IMR-90 (cell line): ENCODE measurements at regions not wholly inside any gene's neighbourhood (a gene's known extent, or its start where the extent isn't known, plus 50 kb on each side); places are given as distances from the start of the nearest gene placed in this dataset.

Experiments
- ATAC-seq: fragments of 200-7000 bp; cut with Tn5 transposase; 2 replicates; pipeline ENCODE4 v1.9.1; 2020; ENCODE audit warnings: low read depth, mild to moderate bottlenecking, moderate library complexity
- BruUV-seq: library from RNA; stranded (reverse); fragments of 400-500 nt; replicated peaks from 2 replicates; lab custom pipeline; 2021; lab: Mats Ljungman, UMichigan
- CTCF ChIA-PET: fragments of 300-600 bp; formaldehyde crosslinking; extraction: SDS; loops from one replicate; lab custom pipeline; 2021; ENCODE audit warnings: antibody characterized with exemption; lab: Yijun Ruan, JAX
- POLR2A ChIA-PET: fragments of 300-600 bp; sonication (Branson Sonifier 250); formaldehyde crosslinking; loops from one replicate; lab custom pipeline; 2022; ENCODE audit warnings: antibody characterized with exemption; ENCODE audit not compliant: unreplicated experiment; lab: Charles Lee
- DNase-seq: peaks from one replicate; pipeline ENCODE4 v3.0.0; 2013
- H2AFZ ChIP-seq: replicated peaks from 2 replicates; pipeline ENCODE3; 2013; ENCODE audit warnings: low read length, mild to moderate bottlenecking; ENCODE audit not compliant: poor library complexity
- H2AK5ac ChIP-seq: 2 replicates; pipeline ENCODE4 v1.6.1; 2013; ENCODE audit warnings: low read depth, low read length, inconsistent platforms
- H2AK9ac ChIP-seq: replicated peaks from 2 replicates; pipeline ENCODE3; 2013; ENCODE audit warnings: mild to moderate bottlenecking, low read depth, low read length, moderate library complexity; ENCODE audit not compliant: poor library complexity
- H2BK120ac ChIP-seq: 2 replicates; pipeline ENCODE4 v1.6.1; 2013; ENCODE audit warnings: low read depth, low read length, inconsistent platforms
- H2BK15ac ChIP-seq: 3 replicates; pipeline ENCODE4 v1.6.1; 2013; ENCODE audit warnings: low read depth, low read length, inconsistent platforms
- H2BK20ac ChIP-seq: 2 replicates; pipeline ENCODE4 v1.6.1; 2013; ENCODE audit warnings: low read depth, mild to moderate bottlenecking, inconsistent platforms, low read length, moderate library complexity
- H2BK5ac ChIP-seq: 2 replicates; pipeline ENCODE4 v1.6.1; 2013; ENCODE audit warnings: mild to moderate bottlenecking, low read depth, low read length, inconsistent platforms; ENCODE audit not compliant: poor library complexity, severe bottlenecking
- H3K14ac ChIP-seq: replicated peaks from 2 replicates; pipeline ENCODE4 v1.6.1; 2013; ENCODE audit warnings: low read depth, low read length, inconsistent platforms
- H3K18ac ChIP-seq: 2 replicates; pipeline ENCODE4 v1.6.1; 2013; ENCODE audit warnings: low read depth, low read length, control low read depth
- H3K23ac ChIP-seq: 2 replicates; pipeline ENCODE4 v1.6.1; 2013; ENCODE audit warnings: low read depth, low read length, inconsistent platforms
- H3K27ac ChIP-seq: 2 replicates; pipeline ENCODE4 v1.5.1; 2013; ENCODE audit warnings: mild to moderate bottlenecking, control low read depth, low read length; ENCODE audit not compliant: insufficient read depth
- H3K27me3 ChIP-seq: 2 replicates; pipeline ENCODE4 v1.6.1; 2013; ENCODE audit warnings: low read length; ENCODE audit not compliant: control insufficient read depth, insufficient read depth
- H3K36me3 ChIP-seq: 2 replicates; pipeline ENCODE4 v1.6.1; 2013; ENCODE audit warnings: low read length, mixed read lengths; ENCODE audit not compliant: control insufficient read depth, insufficient read depth
- H3K4ac ChIP-seq: 2 replicates; pipeline ENCODE4 v1.6.1; 2013; ENCODE audit warnings: low read depth, low read length, inconsistent platforms
- H3K4me1 ChIP-seq: 2 replicates; pipeline ENCODE4 v1.6.1; 2013; ENCODE audit warnings: low read length, mixed read lengths; ENCODE audit not compliant: control insufficient read depth, insufficient read depth
- H3K4me2 ChIP-seq: 2 replicates; pipeline ENCODE4 v1.6.1; 2013; ENCODE audit warnings: low read depth, mild to moderate bottlenecking, control low read depth, low read length, moderate library complexity
- H3K4me3 ChIP-seq: 2 replicates; pipeline ENCODE4 v1.5.1; 2013; ENCODE audit warnings: low read depth, mild to moderate bottlenecking, control low read depth, low read length, moderate library complexity; ENCODE audit not compliant: insufficient read depth
- H3K56ac ChIP-seq: 2 replicates; pipeline ENCODE4 v1.6.1; 2013; ENCODE audit warnings: low read length, inconsistent platforms; ENCODE audit not compliant: insufficient read depth; ENCODE audit errors: extremely low read depth
- H3K79me1 ChIP-seq, 2 experiments: 2 replicates each; pipeline ENCODE4 v1.6.1; 2013; ENCODE audit warnings: low read length in 2 of 2, inconsistent platforms in 1 of 2, low read depth in 1 of 2
- H3K9ac ChIP-seq: 2 replicates; pipeline ENCODE4 v1.6.1; 2013; ENCODE audit warnings: low read depth, low read length, control low read depth
- H3K9me1 ChIP-seq: 2 replicates; pipeline ENCODE4 v1.6.1; 2013; ENCODE audit warnings: low read length, inconsistent platforms; ENCODE audit not compliant: insufficient read depth
- H3K9me3 ChIP-seq: 2 replicates; pipeline ENCODE4 v1.6.1; 2013; ENCODE audit warnings: low read length; ENCODE audit not compliant: control insufficient read depth, insufficient read depth
- H4K20me1 ChIP-seq: 2 replicates; pipeline ENCODE4 v1.6.1; 2013; ENCODE audit warnings: low read length, inconsistent platforms; ENCODE audit not compliant: insufficient read depth
- H4K5ac ChIP-seq: 2 replicates; pipeline ENCODE4 v1.6.1; 2013; ENCODE audit warnings: mild to moderate bottlenecking, low read depth, low read length, control low read depth
- H4K8ac ChIP-seq, 2 experiments: 2 replicates each; pipeline ENCODE4 v1.6.1; 2013; ENCODE audit warnings: low read depth in 2 of 2, low read length in 2 of 2, control low read depth in 1 of 2, inconsistent platforms in 1 of 2
- H4K91ac ChIP-seq: 2 replicates; pipeline ENCODE4 v1.6.1; 2013; ENCODE audit warnings: low read depth, low read length, inconsistent platforms; ENCODE audit not compliant: insufficient read depth
- CEBPB ChIP-seq: IDR thresholded peaks from 2 replicates; pipeline ENCODE4 v1.6.1; 2012; ENCODE audit warnings: low read depth, low read length, improper control_type of control experiment
- CHD1 ChIP-seq: IDR thresholded peaks from 2 replicates; pipeline ENCODE4 v1.6.1; 2012; ENCODE audit warnings: low read depth, low read length, improper control_type of control experiment
- FOS ChIP-seq: fragments of 150-350 bp; IDR thresholded peaks from 2 replicates; pipeline ENCODE4 v1.6.1; 2016; ENCODE audit warnings: low read depth, low read length
- MAFK ChIP-seq: IDR thresholded peaks from 2 replicates; pipeline ENCODE4 v1.6.1; 2012; ENCODE audit warnings: low read depth, low read length, improper control_type of control experiment
- MAZ ChIP-seq: IDR thresholded peaks from 2 replicates; pipeline ENCODE4 v1.6.1; 2012; ENCODE audit warnings: low read depth, mild to moderate bottlenecking, low read length, improper control_type of control experiment, moderate library complexity, borderline replicate concordance
- MXI1 ChIP-seq: IDR thresholded peaks from 2 replicates; pipeline ENCODE4 v1.6.1; 2012; ENCODE audit warnings: low read depth, mild to moderate bottlenecking, low read length, moderate library complexity, borderline replicate concordance
- NFE2L2 ChIP-seq: fragments of 150-350 bp; IDR thresholded peaks from 2 replicates; pipeline ENCODE4 v1.6.1; 2016; ENCODE audit warnings: low read depth, mild to moderate bottlenecking, low read length
- POLR2A ChIP-seq: IDR thresholded peaks from 2 replicates; pipeline ENCODE4 v1.6.1; 2012; ENCODE audit warnings: mild to moderate bottlenecking, low read depth, low read length
- RAD21 ChIP-seq: IDR thresholded peaks from 2 replicates; pipeline ENCODE4 v1.6.1; 2012; ENCODE audit warnings: low read length, improper control_type of control experiment
- RCOR1 ChIP-seq: IDR thresholded peaks from 2 replicates; pipeline ENCODE4 v1.6.1; 2012; ENCODE audit warnings: mild to moderate bottlenecking, low read length, improper control_type of control experiment; ENCODE audit not compliant: insufficient replicate concordance
- RFX5 ChIP-seq: IDR thresholded peaks from 2 replicates; pipeline ENCODE4 v1.8.0; 2012; ENCODE audit warnings: low read depth, mild to moderate bottlenecking, low read length, moderate library complexity
- SMC3 ChIP-seq: fragments of 150-350 bp; IDR thresholded peaks from 2 replicates; pipeline ENCODE4 v1.6.1; 2016; ENCODE audit warnings: low read depth, mild to moderate bottlenecking, antibody characterized with exemption, low read length, moderate library complexity
- USF2 ChIP-seq: fragments of 150-350 bp; IDR thresholded peaks from 2 replicates; pipeline ENCODE4 v1.6.1; 2017; ENCODE audit warnings: mild to moderate bottlenecking, antibody characterized with exemption, low read length, low read depth
- WGBS, 2 experiments: methylation state at CpG; one replicate each; pipeline versions ENCODE4 v1.1.5 to v1.1.7; 2013; ENCODE audit warnings: missing lambda C conversion rate in 2 of 2; ENCODE audit not compliant: insufficient read length in 1 of 2; ENCODE audit errors: extremely low coverage in 2 of 2; 5-methylcytosine and 5-hydroxymethylcytosine counted together
- dilution Hi-C: fragments of 300-500 bp; cut with HindIII; formaldehyde crosslinking; loops from one replicate; pipeline ENCODE4 v1.14.3; 2018; ENCODE audit warnings: low sequenced_read_pairs; ENCODE audit not compliant: unreplicated experiment
- in situ Hi-C: fragments of 300-500 bp; cut with MboI; formaldehyde crosslinking; loops from 3 replicates; pipeline ENCODE4 v1.14.3; 2019; ENCODE audit warnings: low sequenced_read_pairs, inconsistent platforms, mixed read lengths
- intact Hi-C: fragments of 100-400 bp; cut with micrococcal nuclease; formaldehyde crosslinking; loops from 2 replicates; pipeline ENCODE4 v1.10.0; 2022
- TF ChIP-seq, protein P1 (sequence below): fragments of 150-350 bp; IDR thresholded peaks from 2 replicates; pipeline ENCODE4 v1.6.1; 2016; ENCODE audit warnings: low read depth, mild to moderate bottlenecking, low read length, moderate library complexity, borderline replicate concordance

DNA sequence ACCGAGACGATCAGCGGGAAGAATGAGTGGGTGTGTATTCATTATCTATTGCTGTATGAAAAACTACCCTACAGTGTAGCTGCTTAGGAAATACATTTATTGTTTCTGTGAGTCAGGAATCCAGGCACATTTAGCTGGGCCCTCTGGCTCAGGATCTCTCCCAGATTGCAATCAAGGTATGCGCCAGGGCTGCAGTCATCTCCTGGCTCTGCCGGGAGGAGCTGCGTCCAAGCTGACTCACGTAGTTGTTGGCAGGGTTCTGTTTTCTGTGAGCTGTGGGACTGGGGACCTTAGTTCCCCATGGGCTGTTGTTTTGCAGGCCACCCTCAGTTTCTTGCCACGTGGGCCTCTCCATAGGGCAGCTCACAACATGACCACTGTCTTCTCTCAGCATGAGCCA, 68.2 kb upstream of the FUCA2 start:
- H3K4me3 ChIP-seq = no peak overlapping the region
- in situ Hi-C loops = loop anchor here (5.0 kb wide), 1 partner anchor 433 kb away; no protein-coding TSS in a partner anchor

More for the DNA sequence above, 68.2 kb upstream of the FUCA2 start:
- Histone ChIP-seq H3K9me1 (peaks cover 8% of the 10 kb centered on the region; the same call in 1 of the 2 replicates), H3K4ac (peak overlapping the region; percentile 59), H4K8ac (peak overlapping the region in 1 of 2 experiments; percentile 76; a peak in 2 of 4 replicates), H3K9ac (no peak overlapping the region), H3K4me2 (no peak overlapping the region), H3K36me3 (no peaks in the 10 kb centered on the region), H3K79me1 (peaks cover 0 to 22% of the 10 kb centered on the region in 2 experiments; a peak in 3 of 4 replicates), H4K91ac (peak overlapping the region; percentile 18; the same call in 1 of the 2 replicates), H4K20me1 (no peaks in the 10 kb centered on the region), H2BK20ac (peak overlapping the region; percentile 53; the same call in 1 of the 2 replicates), H2BK5ac (peak overlapping the region; percentile 73), H3K14ac (peak overlapping the region; percentile 70), H3K4me1 (peaks cover 5% of the 10 kb centered on the region), H4K5ac (peak overlapping the region; percentile 11; the same call in 1 of the 2 replicates), H2BK15ac (peak overlapping the region; percentile 6; the same call in 1 of the 3 replicates), H2AK9ac (peak overlapping the region; percentile 66), H3K56ac (no peak overlapping the region), H2AK5ac (peak overlapping the region; percentile 24; the same call in 1 of the 2 replicates), H3K23ac (no peak overlapping the region; the same call in 1 of the 2 replicates), H3K27ac (peak overlapping the region; percentile 9; the same call in 1 of the 2 replicates), H2BK120ac (peak overlapping the region; percentile 87), H2AFZ (peak overlapping the region; percentile 38), H3K27me3 (no peaks in the 10 kb centered on the region), H3K9me3 (peaks cover 3% of the 10 kb centered on the region), H3K18ac (peak overlapping the region; percentile 29; the same call in 1 of the 2 replicates)
- WGBS, 2 experiments = no CpG with 5 or more reads among the region's 8 CpGs
- ATAC-seq (peak; percentile 60), DNase-seq (peak; percentile 95)
- ChIA-PET POLR2A (no interaction called here), CTCF (no interaction called here)
- no TSS peak for BruUV-seq
- intact Hi-C loops (loop anchor here (10.0 kb wide), 1 partner anchor 905 kb away; no protein-coding TSS in a partner anchor), dilution Hi-C loops (no loop called here)
- TF ChIP-seq POLR2A (no peak), NFE2L2 (no peak), MXI1 (no peak), CHD1 (no peak), RFX5 (no peak), FOS (peak; percentile 65; the same call in 1 of the 2 replicates), RAD21 (peak; percentile 21; the same call in 1 of the 2 replicates), RCOR1 (no peak), USF2 (no peak), CEBPB (peak; percentile 67), SMC3 (no peak; the same call in 1 of the 2 replicates), MAZ (no peak), MAFK (no peak)
- TF ChIP-seq, protein P1, sequence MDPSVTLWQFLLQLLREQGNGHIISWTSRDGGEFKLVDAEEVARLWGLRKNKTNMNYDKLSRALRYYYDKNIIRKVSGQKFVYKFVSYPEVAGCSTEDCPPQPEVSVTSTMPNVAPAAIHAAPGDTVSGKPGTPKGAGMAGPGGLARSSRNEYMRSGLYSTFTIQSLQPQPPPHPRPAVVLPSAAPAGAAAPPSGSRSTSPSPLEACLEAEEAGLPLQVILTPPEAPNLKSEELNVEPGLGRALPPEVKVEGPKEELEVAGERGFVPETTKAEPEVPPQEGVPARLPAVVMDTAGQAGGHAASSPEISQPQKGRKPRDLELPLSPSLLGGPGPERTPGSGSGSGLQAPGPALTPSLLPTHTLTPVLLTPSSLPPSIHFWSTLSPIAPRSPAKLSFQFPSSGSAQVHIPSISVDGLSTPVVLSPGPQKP = no peak
